ENCODE measurements at regions not wholly inside any gene's neighbourhood (a gene's known extent, or its start where the extent isn't known, plus 50 kb on each side); places are given as distances from the start of the nearest gene placed in this dataset.

GRCh38 chr1:199138061-199138460 is 499.2 kb downstream of the PTPRC start:
- TF ChIP-seq POLR2A (IDR thresholded peaks at IDR 0.05) (no peak), CTCF (IDR thresholded peaks at IDR 0.05) (no peak)

Data from thyroid gland (tissue), 4 donors.